Lower lobe of right lung (tissue), 2 donors: ENCODE measurements at regions not wholly inside any gene's neighbourhood (a gene's known extent, or its start where the extent isn't known, plus 50 kb on each side); places are given as distances from the start of the nearest gene placed in this dataset.
A peak's percentile ranks its signal among the peaks of the same experiment; 100 is the strongest.

Experiments used
- ATAC-seq, 2 donors: fragments of 200-7000 bp; cut with Tn5 transposase; one replicate each; pipeline ENCODE4 v1.9.1; 2020 to 2022; ENCODE audit warnings: mild to moderate bottlenecking in 2 of 2, moderate library complexity in 2 of 2
- DNase-seq: peaks from one replicate; pipeline ENCODE4 v3.0.0-alpha.2; 2020
- H3K27ac ChIP-seq: fragments of 200-600 bp; one replicate; pipeline ENCODE4 v1.8.0; 2022
- H3K27me3 ChIP-seq: fragments of 200-600 bp; one replicate; pipeline ENCODE4 v1.8.0; 2022; ENCODE audit warnings: low read depth
- H3K36me3 ChIP-seq: fragments of 200-600 bp; one replicate; pipeline ENCODE4 v1.8.0; 2022; ENCODE audit warnings: mild to moderate bottlenecking
- H3K4me1 ChIP-seq: fragments of 200-600 bp; one replicate; pipeline ENCODE4 v1.8.0; 2022
- H3K4me3 ChIP-seq: fragments of 200-600 bp; one replicate; pipeline ENCODE4 v1.8.0; 2022; ENCODE audit warnings: mild to moderate bottlenecking
- H3K9me3 ChIP-seq: fragments of 200-600 bp; one replicate; pipeline ENCODE4 v1.8.0; 2022
- intact Hi-C: fragments of 100-400 bp; cut with DNase I; formaldehyde crosslinking; loops from one replicate; pipeline ENCODE4 v1.11.0; 2022
- TF ChIP-seq, protein P1 (sequence below): fragments of 200-600 bp; IDR thresholded peaks from one replicate; pipeline ENCODE4 v1.8.0; 2022; ENCODE audit warnings: antibody characterized with exemption, mild to moderate bottlenecking
- donor health status: DM: no; HTN: yes; CAD: no; lungs with severe emphysema.

DNA sequence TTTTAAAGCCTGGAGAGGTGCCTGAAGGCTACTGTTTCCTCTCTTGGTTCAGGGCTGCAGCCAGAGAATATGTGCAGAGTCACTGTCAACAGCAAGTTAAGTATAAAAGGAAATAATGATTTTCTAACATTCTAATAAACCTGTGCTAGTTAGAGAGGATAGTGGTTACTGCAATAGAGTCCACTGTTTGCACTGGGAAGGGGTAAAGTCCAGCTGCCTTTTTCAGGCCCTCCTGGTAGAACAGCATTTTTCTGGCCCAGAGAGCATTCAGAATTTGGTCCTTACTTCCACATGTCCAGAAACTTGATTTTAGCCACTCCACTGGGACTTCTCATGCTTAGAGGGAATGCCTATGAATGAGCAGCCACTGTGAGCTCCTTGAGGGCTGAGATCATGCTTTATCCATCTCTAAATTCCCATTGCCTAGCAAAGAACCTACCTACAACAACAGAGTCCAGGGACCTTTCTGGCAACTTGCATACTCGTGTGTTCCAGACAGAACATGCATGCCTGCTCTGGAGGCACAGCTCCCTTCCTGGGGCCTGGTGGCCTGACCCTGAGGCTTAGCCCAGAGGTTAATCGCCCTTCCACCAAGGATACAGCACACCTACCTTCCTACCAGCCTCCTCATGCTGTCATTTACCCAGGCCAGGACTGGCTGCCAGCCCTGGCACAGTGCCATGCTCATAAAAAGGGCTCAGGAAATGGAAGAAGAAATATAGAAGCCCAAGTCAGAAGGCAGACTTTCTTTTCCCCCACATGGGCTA is 50.3 kb upstream of the ATP13A3 start:
- Histone ChIP-seq H3K4me1 (peaks cover 6% of the 10 kb centered on the region), H3K4me3 (no peak overlapping the region), H3K27ac (peak overlapping the region; percentile 25), H3K9me3 (peaks cover 12% of the 10 kb centered on the region), H3K27me3 (no peaks in the 10 kb centered on the region), H3K36me3 (no peaks in the 10 kb centered on the region)
- TF ChIP-seq, protein P1, sequence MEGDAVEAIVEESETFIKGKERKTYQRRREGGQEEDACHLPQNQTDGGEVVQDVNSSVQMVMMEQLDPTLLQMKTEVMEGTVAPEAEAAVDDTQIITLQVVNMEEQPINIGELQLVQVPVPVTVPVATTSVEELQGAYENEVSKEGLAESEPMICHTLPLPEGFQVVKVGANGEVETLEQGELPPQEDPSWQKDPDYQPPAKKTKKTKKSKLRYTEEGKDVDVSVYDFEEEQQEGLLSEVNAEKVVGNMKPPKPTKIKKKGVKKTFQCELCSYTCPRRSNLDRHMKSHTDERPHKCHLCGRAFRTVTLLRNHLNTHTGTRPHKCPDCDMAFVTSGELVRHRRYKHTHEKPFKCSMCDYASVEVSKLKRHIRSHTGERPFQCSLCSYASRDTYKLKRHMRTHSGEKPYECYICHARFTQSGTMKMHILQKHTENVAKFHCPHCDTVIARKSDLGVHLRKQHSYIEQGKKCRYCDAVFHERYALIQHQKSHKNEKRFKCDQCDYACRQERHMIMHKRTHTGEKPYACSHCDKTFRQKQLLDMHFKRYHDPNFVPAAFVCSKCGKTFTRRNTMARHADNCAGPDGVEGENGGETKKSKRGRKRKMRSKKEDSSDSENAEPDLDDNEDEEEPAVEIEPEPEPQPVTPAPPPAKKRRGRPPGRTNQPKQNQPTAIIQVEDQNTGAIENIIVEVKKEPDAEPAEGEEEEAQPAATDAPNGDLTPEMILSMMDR = no peak
- ATAC-seq (peak; percentile 45 to 49), DNase-seq (no peak)
- intact Hi-C loops = no loop called here
